SIG-M5 (cell line): ENCODE measurements at regions not wholly inside any gene's neighbourhood (a gene's known extent, or its start where the extent isn't known, plus 50 kb on each side); places are given as distances from the start of the nearest gene placed in this dataset.

Experiments used
- DNase-seq: peaks from one replicate; lab custom pipeline; 2025; lab: John Stamatoyannopoulos, UW

GRCh38 chr7:25889765-25890164, 262.2 kb upstream of the NFE2L3 start:
- DNase-seq = no peak

DNA sequence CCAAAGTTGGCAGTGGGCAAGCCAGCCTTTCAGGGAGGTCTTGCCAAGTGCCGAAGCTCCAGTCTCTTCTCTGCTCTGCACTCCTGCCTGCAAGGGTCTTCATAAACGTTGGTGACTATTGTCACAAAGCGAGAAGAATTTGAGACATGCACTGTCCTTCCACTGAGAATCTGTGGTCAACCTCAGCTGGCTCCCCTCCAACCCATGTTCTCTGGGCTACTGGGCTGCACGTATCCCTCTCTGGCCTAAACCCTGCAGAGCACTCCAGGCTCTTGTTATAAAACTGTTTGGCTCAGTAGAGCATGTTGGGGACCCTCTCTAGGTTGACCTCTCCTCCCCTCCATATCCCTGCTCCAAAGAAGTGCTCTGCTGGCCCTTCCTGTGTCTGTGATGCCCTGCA, 260.4 kb upstream of the NFE2L3 start:
- DNase-seq = no peak

- no peak for DNase-seq
Measured at GRCh38 chr7:25893436-25893835, 258.6 kb upstream of the NFE2L3 start.

DNA sequence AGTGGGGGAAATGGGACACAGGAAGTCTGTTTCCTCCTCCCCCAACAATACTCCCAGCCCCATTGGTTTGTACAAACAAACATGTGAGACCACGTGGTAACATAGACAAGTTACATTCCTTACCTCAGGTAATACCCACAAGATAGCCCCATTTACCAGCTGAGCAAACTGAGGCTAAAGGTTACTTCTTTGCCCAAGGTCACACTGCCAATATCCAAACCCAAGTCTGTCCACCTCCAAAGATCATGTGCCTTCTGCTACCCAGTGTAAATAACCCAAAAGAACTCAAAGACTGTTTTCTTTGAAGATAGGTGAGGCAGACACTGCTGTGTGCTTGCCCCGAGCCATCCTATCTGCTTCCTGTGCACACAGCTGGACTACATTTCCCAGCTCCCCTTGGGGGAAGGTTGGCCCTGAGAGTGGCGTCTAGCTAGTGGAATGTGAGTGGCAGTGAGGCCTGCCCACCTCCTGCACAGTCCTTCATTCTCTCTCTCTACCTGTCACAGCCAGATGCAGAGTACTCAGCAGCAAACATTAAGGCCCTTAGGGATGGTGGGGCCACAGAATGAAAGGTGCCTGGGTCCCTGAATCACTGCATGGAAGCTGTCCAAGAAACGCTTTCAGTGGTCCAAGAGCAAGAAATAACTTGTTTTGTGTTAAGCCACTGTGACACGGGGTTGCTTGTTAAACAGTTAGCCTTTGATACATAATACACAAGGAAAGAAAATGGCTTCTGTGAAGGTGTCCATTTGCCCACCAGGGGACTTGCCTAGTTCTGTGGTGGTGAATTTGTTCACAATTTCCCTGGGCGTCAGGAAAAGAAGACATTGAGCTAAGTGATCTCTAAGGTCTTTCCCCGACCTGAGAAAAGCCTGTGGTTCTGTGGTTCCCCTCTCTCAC, 257.7 kb upstream of the NFE2L3 start:
- DNase-seq = no peak

- peak; percentile 88 for DNase-seq
Measured at GRCh38 chr7:25894902-25895791, 256.9 kb upstream of the NFE2L3 start.

- no peak for DNase-seq
Measured at GRCh38 chr7:25895792-25896171, 256.2 kb upstream of the NFE2L3 start.

GRCh38 chr7:25897261-25897782, 254.7 kb upstream of the NFE2L3 start:
- DNase-seq = peak; percentile 64

DNA sequence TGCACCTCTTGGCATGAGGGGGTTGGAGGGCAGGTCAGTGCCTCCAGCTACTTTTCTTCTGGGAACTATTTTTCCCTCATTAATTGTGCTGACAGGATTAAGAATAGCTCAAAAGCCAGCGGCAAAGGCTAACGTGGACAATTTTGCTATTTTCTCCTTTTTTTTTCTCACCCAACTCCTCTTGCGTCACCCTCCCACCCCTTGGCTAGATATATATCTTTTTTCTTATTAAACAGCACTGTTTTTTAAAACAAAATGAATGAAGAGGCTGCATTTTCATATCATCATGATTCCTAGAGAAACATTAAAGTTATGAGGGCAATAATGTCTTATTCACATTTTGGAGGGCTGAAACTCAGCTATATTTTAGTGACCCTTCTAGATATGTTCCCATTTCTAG, 251.8 kb upstream of the NFE2L3 start:
- DNase-seq = no peak

DNA sequence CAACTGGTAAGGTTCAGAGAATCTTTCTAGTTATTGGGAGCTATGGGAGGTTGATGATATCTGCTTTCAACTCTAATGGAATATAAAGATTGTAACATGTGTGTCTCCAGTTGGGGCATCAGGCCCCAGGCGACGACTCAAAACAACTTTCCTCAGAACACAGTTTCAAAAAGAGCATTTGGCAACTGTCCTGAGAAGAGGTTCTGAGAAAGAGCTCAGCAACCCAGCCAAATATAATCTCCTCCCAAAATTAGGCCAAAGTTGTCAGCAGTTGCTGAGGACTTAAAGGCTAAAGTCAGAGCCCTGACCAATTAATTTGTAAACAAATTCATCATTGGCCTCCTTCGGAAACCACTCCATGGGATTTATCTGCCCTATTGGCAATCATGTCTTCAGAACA, 251.1 kb upstream of the NFE2L3 start:
- no peak for DNase-seq

DNA sequence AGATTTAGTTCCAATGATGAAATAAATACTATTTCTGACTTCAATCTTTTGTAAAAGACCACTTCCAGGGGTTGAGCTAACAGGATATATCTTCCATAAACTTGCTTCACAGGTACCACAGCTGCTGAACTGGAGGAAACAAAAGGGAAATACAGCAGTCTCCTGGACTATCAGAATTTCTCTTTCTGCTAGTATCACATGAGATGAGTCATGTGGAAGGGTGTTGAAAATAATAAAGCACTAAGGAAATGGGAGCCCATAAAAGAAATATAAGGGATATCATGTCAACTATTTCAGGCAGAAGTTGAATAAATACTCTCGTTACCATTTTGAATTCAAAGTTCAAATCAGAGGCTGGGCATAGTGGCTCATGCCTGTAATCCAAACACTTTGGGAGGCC, 250.3 kb upstream of the NFE2L3 start:
- DNase-seq = no peak

GRCh38 chr7:25906003-25906402, 246.0 kb upstream of the NFE2L3 start:
- no peak for DNase-seq

GRCh38 chr7:25906760-25907159, 245.2 kb upstream of the NFE2L3 start:
- no peak for DNase-seq

GRCh38 chr7:25907214-25907613, 244.8 kb upstream of the NFE2L3 start:
- no peak for DNase-seq

DNA sequence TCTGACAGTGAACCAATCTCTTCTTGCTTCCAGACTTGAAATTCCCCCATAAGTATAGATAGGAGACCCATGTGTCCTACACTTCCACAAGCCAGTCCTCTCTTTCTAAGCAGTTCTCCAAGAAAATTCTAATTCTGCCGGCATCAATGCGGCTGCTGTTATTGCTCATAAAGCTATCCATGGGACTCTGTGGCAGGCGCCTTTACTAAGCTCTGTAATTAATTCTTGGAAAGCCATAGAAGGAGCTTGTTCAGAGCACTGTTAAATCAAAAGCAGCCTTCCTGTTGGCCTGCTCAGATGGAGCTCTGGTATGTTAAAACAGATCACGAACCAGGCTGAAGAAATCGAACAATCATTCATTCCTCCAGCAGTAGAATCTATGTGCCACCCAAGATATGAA, 244.3 kb upstream of the NFE2L3 start:
- no peak for DNase-seq

DNA sequence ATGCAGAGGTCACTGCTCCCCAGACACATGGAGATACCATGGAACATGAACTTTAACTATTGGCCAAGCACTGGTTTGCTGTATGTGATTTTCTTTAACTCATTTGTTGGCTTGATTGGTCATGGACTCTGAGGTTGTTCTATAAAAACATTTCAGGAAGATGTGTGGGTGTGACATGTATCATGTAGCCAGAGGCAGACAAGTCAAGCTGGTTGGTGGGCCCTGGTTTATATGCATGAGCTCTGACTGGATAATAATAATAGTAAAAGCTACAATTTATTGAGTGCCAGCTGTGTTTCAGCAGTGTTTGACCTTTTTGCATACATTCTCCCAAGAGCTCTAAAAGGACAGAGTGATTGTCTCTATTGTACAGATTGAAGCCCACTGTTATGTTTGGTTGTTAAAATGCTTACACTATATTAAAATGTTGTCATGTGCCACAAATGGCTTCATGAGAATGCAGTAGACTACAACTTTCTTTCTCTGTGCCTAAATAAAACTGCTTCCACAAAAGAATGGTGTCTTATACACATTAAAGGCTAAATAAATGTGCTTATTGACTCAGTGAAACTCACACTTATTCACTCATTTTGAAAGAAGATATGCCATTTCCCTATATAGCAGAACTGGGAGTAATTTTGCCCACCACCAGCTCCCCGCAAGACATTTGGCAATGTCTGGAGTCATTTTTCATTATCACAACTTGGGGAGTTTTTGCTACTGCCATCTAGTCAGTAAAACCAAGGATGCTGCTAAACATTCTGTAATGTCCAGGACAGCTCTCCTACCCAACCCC, 243.6 kb upstream of the NFE2L3 start:
- DNase-seq = no peak

GRCh38 chr7:25911738-25912607, 240.0 kb upstream of the NFE2L3 start:
- DNase-seq = no peak

GRCh38 chr7:25913598-25914224, 238.3 kb upstream of the NFE2L3 start:
- no peak for DNase-seq

- no peak for DNase-seq
Measured at GRCh38 chr7:25918731-25919130, 233.3 kb upstream of the NFE2L3 start.

DNA sequence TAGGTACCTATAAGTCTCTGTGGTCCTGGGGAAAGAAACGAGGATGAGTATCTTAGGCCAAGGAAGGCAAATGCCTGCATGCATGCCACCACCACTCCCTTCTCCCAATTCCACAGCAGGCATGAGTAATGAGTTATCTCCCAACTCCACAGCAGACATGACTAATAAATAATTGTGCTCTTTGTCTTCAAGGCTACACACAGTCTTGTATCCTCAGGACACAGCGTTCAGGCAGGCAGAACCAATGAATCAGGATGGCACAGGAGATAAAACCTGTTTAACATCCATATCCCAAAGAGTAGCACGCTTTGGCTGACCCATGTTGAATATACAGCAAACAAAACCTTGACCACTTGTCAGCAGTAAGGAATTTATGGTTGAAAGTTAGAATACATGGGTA, 229.7 kb upstream of the NFE2L3 start:
- no peak for DNase-seq

DNA sequence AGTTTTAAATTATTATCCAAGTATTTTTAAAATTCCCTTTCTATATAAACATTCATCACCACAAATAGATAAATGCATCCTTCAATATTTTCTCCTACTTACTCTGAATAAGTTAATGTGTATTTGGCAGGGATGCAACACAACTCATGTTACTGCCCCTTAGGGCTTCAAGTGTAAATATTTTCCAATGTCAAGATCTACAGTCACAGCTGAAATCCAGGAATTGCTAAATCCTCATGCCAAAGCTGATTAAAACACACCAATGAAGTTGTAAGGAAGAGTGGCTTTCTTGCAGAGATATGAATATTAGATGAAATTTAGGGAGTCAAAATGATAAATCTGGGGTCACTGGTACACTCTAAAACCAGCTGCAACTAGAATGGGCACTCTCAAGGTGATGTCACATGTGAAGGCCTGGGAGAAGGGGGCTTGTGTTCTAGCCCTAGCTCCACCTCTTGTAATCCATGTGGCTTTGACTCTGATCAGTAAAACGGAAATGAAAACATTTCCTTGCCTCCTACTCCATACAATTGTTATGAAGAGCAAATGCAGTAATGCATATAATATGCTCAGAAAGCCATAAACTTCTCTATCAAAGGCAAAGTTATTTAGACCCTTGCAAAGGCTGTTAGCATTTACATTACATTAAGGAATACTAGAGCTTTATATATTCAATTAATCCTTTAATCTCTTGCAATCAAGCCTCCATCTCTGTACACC, 228.1 kb upstream of the NFE2L3 start:
- DNase-seq = no peak
